ENCODE measurements at regions not wholly inside any gene's neighbourhood (a gene's known extent, or its start where the extent isn't known, plus 50 kb on each side); places are given as distances from the start of the nearest gene placed in this dataset.

DNA sequence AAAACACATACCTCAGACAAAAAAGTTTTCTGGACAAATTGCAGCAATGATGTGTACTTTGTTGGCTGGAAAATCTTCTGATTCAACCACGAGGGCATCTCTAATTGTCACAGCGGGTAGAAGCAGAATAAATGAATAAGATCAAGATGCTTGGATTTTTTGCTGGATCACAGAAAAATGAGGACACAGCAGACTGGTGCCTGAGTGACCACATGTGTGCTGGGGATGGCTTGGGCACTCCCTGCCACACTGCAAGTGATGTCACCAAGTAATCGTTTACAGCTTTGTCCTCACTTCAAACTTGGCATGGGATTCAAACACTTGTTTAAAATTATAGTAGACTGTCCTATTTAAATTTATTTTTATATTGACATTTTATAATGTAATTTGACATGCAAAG is 557.0 kb downstream of the SPRY1 start:
- Histone ChIP-seq H3K4me3 (ENCODE audit: insufficient read length, low read depth) (no peak overlapping the region), H3K9me3 (ENCODE audit: insufficient read depth, low read length) (peaks cover 33% of the 10 kb centered on the region), H3K27me3 (ENCODE audit: insufficient read depth, insufficient read length) (no peaks in the 10 kb centered on the region), H3K36me3 (ENCODE audit: insufficient read depth, insufficient read length, low read length) (no peaks in the 10 kb centered on the region), H3K9ac (ENCODE audit: insufficient read length, low read depth) (no peak overlapping the region), H3K4me1 (ENCODE audit: insufficient read depth, insufficient read length) (no peaks in the 10 kb centered on the region)
- TF ChIP-seq YY1 (IDR thresholded peaks at IDR 0.05; ENCODE audit: insufficient read depth, insufficient read length) (no peak), SUZ12 (IDR thresholded peaks at IDR 0.05; ENCODE audit: extremely low read depth, insufficient read depth, insufficient read length) (no peak), ZNF274 (IDR thresholded peaks at IDR 0.05; ENCODE audit: low read depth, low read length) (no peak)
- no peak for DNase-seq (ENCODE audit: low read depth, low spot score)

DNA sequence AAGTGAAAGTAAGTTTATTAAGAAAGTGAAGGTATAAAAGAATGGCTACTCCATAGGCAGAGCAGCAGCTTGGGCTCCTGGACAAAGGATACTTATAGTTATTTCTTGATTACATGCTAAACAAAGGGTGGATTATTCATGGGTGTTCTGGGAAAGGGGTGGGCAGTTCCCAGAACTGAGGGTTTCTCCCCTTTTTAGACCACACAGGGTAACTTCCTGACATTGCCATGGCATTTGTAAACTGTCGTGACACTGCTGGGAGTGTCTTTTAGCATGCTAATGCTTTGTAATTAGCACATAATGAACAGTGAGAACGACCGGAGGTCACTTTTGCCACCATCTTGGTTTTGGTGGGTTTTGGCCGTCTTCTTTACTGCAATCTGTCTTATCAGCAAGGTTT is 557.6 kb downstream of the SPRY1 start:
- no peaks in the 10 kb centered on the region for H3K27me3 ChIP-seq (ENCODE audit: insufficient read depth, insufficient read length)
- H3K9ac ChIP-seq (ENCODE audit: insufficient read length, low read depth) = no peak overlapping the region
- H3K36me3 ChIP-seq (ENCODE audit: insufficient read depth, insufficient read length, low read length) = no peaks in the 10 kb centered on the region
- no peaks in the 10 kb centered on the region for H3K4me1 ChIP-seq (ENCODE audit: insufficient read depth, insufficient read length)
- no peak overlapping the region for H3K4me3 ChIP-seq (ENCODE audit: insufficient read length, low read depth)
- no peak for DNase-seq (ENCODE audit: low read depth, low spot score)
- no peak for TF ChIP-seq YY1 (IDR thresholded peaks at IDR 0.05; ENCODE audit: insufficient read depth, insufficient read length)
- no peak for TF ChIP-seq SUZ12 (IDR thresholded peaks at IDR 0.05; ENCODE audit: extremely low read depth, insufficient read depth, insufficient read length)
- no peak for TF ChIP-seq ZNF274 (IDR thresholded peaks at IDR 0.05; ENCODE audit: low read depth, low read length)
- peaks cover 33% of the 10 kb centered on the region for H3K9me3 ChIP-seq (ENCODE audit: insufficient read depth, low read length)

DNA sequence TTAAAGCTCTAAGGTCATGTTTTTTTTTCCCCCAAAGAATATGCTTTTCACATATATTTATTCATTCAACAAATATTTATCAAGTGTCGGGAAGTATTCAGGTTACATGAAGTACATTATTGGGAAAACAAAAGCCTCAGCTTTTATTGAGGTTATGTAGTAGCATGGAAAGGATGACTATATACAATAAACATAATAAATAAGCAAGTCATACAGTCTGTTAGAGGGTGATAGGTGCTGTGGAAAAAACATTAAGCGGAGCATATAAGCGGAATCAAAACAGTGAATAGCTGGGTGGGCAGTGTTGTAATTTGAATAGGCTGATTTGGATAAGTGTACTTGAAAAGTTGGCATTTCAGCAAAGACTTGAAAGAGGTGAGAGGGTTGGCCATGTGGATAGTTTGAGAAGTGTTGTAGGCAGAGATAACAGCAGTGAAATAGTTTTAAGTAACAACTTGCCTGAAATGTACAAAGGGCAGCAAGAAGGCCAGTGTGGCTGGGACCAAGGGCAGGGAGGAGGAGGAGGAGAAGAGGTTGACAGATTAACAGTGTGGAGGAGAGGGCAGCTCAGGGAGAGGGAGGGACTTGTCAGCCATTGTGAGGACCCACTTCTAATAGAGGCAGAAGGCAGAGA is 558.7 kb downstream of the SPRY1 start:
- Histone ChIP-seq H3K9ac (ENCODE audit: insufficient read length, low read depth) (no peak overlapping the region), H3K27me3 (ENCODE audit: insufficient read depth, insufficient read length) (no peaks in the 10 kb centered on the region), H3K4me1 (ENCODE audit: insufficient read depth, insufficient read length) (no peaks in the 10 kb centered on the region), H3K4me3 (ENCODE audit: insufficient read length, low read depth) (no peak overlapping the region), H3K9me3 (ENCODE audit: insufficient read depth, low read length) (peaks cover 33% of the 10 kb centered on the region), H3K36me3 (ENCODE audit: insufficient read depth, insufficient read length, low read length) (no peaks in the 10 kb centered on the region)
- no peak for DNase-seq (ENCODE audit: low read depth, low spot score)
- TF ChIP-seq SUZ12 (IDR thresholded peaks at IDR 0.05; ENCODE audit: extremely low read depth, insufficient read depth, insufficient read length) (no peak), ZNF274 (IDR thresholded peaks at IDR 0.05; ENCODE audit: low read depth, low read length) (no peak), YY1 (IDR thresholded peaks at IDR 0.05; ENCODE audit: insufficient read depth, insufficient read length) (no peak)

DNA sequence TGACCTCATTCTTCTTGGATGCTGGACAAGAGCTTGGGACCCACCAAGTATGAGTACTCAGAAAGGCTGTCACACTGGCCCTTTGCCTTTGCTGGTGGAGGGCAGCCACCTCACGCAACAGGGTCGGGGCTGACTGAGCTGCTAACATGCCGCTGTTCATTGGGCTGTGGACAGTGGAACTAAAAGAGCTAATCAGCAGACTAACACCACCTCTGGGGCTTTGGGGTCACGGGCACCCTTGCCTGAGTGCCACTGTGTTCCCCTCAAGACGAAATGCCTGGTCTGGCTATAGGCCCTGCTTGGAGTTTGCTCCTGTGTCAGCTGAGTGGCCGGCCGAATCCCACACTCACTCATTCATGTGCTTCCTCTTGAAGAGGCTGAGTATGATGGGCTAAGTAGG is 559.6 kb downstream of the SPRY1 start:
- no peak overlapping the region for H3K4me3 ChIP-seq (ENCODE audit: insufficient read length, low read depth)
- no peaks in the 10 kb centered on the region for H3K4me1 ChIP-seq (ENCODE audit: insufficient read depth, insufficient read length)
- TF ChIP-seq YY1 (IDR thresholded peaks at IDR 0.05; ENCODE audit: insufficient read depth, insufficient read length) = no peak
- no peak for TF ChIP-seq SUZ12 (IDR thresholded peaks at IDR 0.05; ENCODE audit: extremely low read depth, insufficient read depth, insufficient read length)
- TF ChIP-seq ZNF274 (IDR thresholded peaks at IDR 0.05; ENCODE audit: low read depth, low read length) = no peak
- no peak overlapping the region for H3K9ac ChIP-seq (ENCODE audit: insufficient read length, low read depth)
- peaks cover 33% of the 10 kb centered on the region for H3K9me3 ChIP-seq (ENCODE audit: insufficient read depth, low read length)
- no peaks in the 10 kb centered on the region for H3K36me3 ChIP-seq (ENCODE audit: insufficient read depth, insufficient read length, low read length)
- no peaks in the 10 kb centered on the region for H3K27me3 ChIP-seq (ENCODE audit: insufficient read depth, insufficient read length)
- DNase-seq (ENCODE audit: low read depth, low spot score) = no peak

DNA sequence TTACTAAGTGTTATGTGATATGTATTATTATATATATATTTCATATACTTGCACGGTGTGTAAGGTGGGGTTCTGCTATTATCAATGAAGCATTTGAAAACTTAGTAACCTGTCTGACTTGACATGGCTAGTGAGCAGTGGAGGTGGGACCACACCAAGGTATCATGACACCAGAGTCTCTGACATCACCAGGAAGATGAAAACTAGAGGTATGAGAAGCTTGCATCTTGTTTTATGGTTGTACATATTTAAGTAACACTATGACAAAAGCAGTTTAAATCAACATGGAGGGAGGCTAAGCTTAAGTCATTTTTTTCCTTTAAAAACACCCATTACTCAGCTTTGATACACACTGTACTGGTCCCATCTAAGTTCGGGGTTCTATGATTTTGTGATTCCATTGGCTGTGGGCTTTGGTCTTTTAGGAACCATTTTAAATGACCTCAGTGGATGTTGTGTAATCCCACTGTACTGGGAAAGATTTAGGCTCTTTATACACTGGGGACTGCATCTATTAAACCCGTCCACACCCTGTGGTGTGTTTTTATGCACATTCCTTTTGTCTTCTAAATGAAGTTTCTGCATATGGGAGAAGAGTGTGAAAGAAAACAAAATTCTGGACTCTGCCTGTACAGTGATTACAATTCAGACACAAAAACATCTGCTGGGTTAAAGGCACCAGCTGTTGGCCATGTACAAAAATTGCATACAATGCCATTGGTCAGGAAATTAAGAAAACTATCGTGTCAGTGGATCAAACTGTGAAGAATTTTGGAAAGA is 570.6 kb downstream of the SPRY1 start:
- H3K27me3 ChIP-seq (ENCODE audit: insufficient read depth, insufficient read length) = no peaks in the 10 kb centered on the region
- no peak overlapping the region for H3K4me3 ChIP-seq (ENCODE audit: insufficient read length, low read depth)
- no peak for DNase-seq (ENCODE audit: low read depth, low spot score)
- no peaks in the 10 kb centered on the region for H3K9me3 ChIP-seq (ENCODE audit: insufficient read depth, low read length)
- no peak overlapping the region for H3K9ac ChIP-seq (ENCODE audit: insufficient read length, low read depth)
- TF ChIP-seq SUZ12 (IDR thresholded peaks at IDR 0.05; ENCODE audit: extremely low read depth, insufficient read depth, insufficient read length) = no peak
- TF ChIP-seq ZNF274 (IDR thresholded peaks at IDR 0.05; ENCODE audit: low read depth, low read length) = no peak
- TF ChIP-seq YY1 (IDR thresholded peaks at IDR 0.05; ENCODE audit: insufficient read depth, insufficient read length) = no peak
- H3K36me3 ChIP-seq (ENCODE audit: insufficient read depth, insufficient read length, low read length) = no peaks in the 10 kb centered on the region
- H3K4me1 ChIP-seq (ENCODE audit: insufficient read depth, insufficient read length) = no peaks in the 10 kb centered on the region

DNA sequence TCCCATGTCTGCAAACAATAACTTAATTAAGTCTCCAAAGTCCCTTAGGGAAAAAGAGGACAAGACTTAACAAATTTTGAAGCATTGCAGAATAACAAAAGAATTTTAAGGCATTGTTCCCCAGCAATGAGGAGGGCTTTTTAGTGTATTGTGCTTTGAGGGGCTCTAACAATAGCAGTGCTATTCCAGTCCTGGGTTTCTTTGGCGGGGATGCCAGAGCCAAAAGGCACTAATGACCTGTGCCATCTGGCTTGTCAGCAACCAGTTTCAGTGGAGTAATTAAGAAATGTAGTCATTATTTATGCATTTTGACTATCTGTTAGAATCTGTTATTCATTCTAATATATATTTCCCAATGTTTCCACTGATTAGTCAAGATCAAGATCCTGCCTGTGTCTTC is 575.4 kb downstream of the SPRY1 start:
- H3K4me3 ChIP-seq (ENCODE audit: insufficient read length, low read depth) = no peak overlapping the region
- H3K36me3 ChIP-seq (ENCODE audit: insufficient read depth, insufficient read length, low read length) = no peaks in the 10 kb centered on the region
- no peaks in the 10 kb centered on the region for H3K4me1 ChIP-seq (ENCODE audit: insufficient read depth, insufficient read length)
- no peaks in the 10 kb centered on the region for H3K9me3 ChIP-seq (ENCODE audit: insufficient read depth, low read length)
- H3K27me3 ChIP-seq (ENCODE audit: insufficient read depth, insufficient read length) = no peaks in the 10 kb centered on the region
- H3K9ac ChIP-seq (ENCODE audit: insufficient read length, low read depth) = no peak overlapping the region
- no peak for DNase-seq (ENCODE audit: low read depth, low spot score)
- TF ChIP-seq YY1 (IDR thresholded peaks at IDR 0.05; ENCODE audit: insufficient read depth, insufficient read length) (no peak), SUZ12 (IDR thresholded peaks at IDR 0.05; ENCODE audit: extremely low read depth, insufficient read depth, insufficient read length) (no peak), ZNF274 (IDR thresholded peaks at IDR 0.05; ENCODE audit: low read depth, low read length) (no peak)

DNA sequence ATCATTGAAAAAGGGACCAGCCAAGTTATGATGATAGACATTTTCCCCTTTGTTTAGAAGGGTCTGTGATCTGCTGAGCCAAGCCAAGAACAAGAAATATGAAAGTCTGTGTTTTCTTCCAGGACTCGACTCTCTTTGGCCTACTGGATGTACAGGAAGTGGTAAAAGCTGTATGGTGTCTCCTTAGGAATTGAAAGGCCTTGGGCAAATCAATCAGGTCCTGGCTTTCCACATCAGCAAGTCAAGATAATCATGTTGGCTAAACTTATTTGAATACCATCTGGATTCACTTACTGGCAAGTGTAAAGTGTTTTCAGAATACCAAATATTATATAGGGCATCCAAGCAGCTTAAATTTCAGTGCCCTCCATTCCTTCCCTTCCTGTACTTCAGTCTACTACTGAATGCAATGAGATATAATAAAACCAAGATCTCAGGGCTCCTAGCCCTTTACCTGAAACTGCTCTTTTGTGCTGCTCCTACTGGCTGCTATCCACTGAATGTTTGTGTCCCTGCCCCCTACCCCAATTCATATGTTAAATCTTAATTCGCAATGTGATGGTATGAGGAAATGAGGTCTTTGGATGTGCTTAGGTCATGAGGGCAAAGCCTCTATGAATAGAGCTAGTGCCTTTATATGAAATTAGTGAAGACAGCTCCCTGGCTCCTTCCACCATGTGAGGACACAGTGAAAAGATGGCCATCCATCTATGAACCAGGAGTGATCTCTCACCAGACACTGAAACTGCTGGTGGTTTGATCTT is 578.0 kb downstream of the SPRY1 start:
- Histone ChIP-seq H3K27me3 (ENCODE audit: insufficient read depth, insufficient read length) (no peaks in the 10 kb centered on the region), H3K4me3 (ENCODE audit: insufficient read length, low read depth) (no peak overlapping the region), H3K4me1 (ENCODE audit: insufficient read depth, insufficient read length) (no peaks in the 10 kb centered on the region), H3K9ac (ENCODE audit: insufficient read length, low read depth) (no peak overlapping the region), H3K36me3 (ENCODE audit: insufficient read depth, insufficient read length, low read length) (no peaks in the 10 kb centered on the region), H3K9me3 (ENCODE audit: insufficient read depth, low read length) (0 out of 2 replicates have a peak, but pooled peaks cover 8% of the 10 kb centered on the region)
- no peak for DNase-seq (ENCODE audit: low read depth, low spot score)
- TF ChIP-seq ZNF274 (IDR thresholded peaks at IDR 0.05; ENCODE audit: low read depth, low read length) (no peak), YY1 (IDR thresholded peaks at IDR 0.05; ENCODE audit: insufficient read depth, insufficient read length) (no peak), SUZ12 (IDR thresholded peaks at IDR 0.05; ENCODE audit: extremely low read depth, insufficient read depth, insufficient read length) (no peak)

Measured in NT2/D1 (cell line).